ENCODE measurements at regions not wholly inside any gene's neighbourhood (a gene's known extent, or its start where the extent isn't known, plus 50 kb on each side); places are given as distances from the start of the nearest gene placed in this dataset.

- no peak overlapping the region for H3K4me3 ChIP-seq
- no peaks in the 10 kb centered on the region for H3K4me1 ChIP-seq
- no peak overlapping the region for H3K27ac ChIP-seq
- H3K36me3 ChIP-seq = no peaks in the 10 kb centered on the region
- H3K9ac ChIP-seq (ENCODE audit: low read depth in 2 of 2, low read length in 2 of 2) = no peak overlapping the region
- no peak for TF ChIP-seq CTCF (IDR thresholded peaks at IDR 0.05)
- no peaks in the 10 kb centered on the region for H3K27me3 ChIP-seq
- DNase-seq = no peak
- intact Hi-C loops (cut with DNase I) = no loop called here
- H3K9me3 ChIP-seq = no peaks in the 10 kb centered on the region
Measured at GRCh38 chr1:222223010-222223409, 324.9 kb downstream of the HHIPL2 start.

- no peak for TF ChIP-seq CTCF (IDR thresholded peaks at IDR 0.05)
- intact Hi-C loops (cut with DNase I) = no loop called here
- Histone ChIP-seq H3K4me3 (no peak overlapping the region), H3K27me3 (no peaks in the 10 kb centered on the region), H3K9me3 (no peaks in the 10 kb centered on the region), H3K36me3 (no peaks in the 10 kb centered on the region), H3K27ac (no peak overlapping the region), H3K9ac (ENCODE audit: low read depth in 2 of 2, low read length in 2 of 2) (no peak overlapping the region), H3K4me1 (no peaks in the 10 kb centered on the region)
- DNase-seq = no peak
Measured at GRCh38 chr1:222216255-222216754, 331.6 kb downstream of the HHIPL2 start.

- Histone ChIP-seq H3K9ac (ENCODE audit: low read depth in 2 of 2, low read length in 2 of 2) (no peak overlapping the region), H3K36me3 (no peaks in the 10 kb centered on the region), H3K27me3 (no peaks in the 10 kb centered on the region), H3K4me3 (no peak overlapping the region), H3K9me3 (no peaks in the 10 kb centered on the region), H3K4me1 (no peaks in the 10 kb centered on the region), H3K27ac (no peak overlapping the region)
- intact Hi-C loops (cut with DNase I) = no loop called here
- no peak for DNase-seq
- TF ChIP-seq CTCF (IDR thresholded peaks at IDR 0.05) = no peak
Measured at GRCh38 chr1:222210776-222211175, 337.1 kb downstream of the HHIPL2 start.

- no peaks in the 10 kb centered on the region for H3K36me3 ChIP-seq
- no peak for TF ChIP-seq CTCF (IDR thresholded peaks at IDR 0.05)
- H3K9ac ChIP-seq (ENCODE audit: low read depth in 2 of 2, low read length in 2 of 2) = no peak overlapping the region
- no peak overlapping the region for H3K4me3 ChIP-seq
- DNase-seq = no peak
- H3K4me1 ChIP-seq = no peaks in the 10 kb centered on the region
- no peaks in the 10 kb centered on the region for H3K27me3 ChIP-seq
- H3K9me3 ChIP-seq = no peaks in the 10 kb centered on the region
- no peak overlapping the region for H3K27ac ChIP-seq
- intact Hi-C loops (cut with DNase I) = no loop called here
Measured at GRCh38 chr1:222204475-222204874, 343.4 kb downstream of the HHIPL2 start.

- intact Hi-C loops (cut with DNase I) = no loop called here
Measured at GRCh38 chr1:222202831-222203230, 345.1 kb downstream of the HHIPL2 start.

More at GRCh38 chr1:222202831-222203230, 345.1 kb downstream of the HHIPL2 start:
- no peaks in the 10 kb centered on the region for H3K4me1 ChIP-seq
- no peak overlapping the region for H3K4me3 ChIP-seq
- no peaks in the 10 kb centered on the region for H3K36me3 ChIP-seq
- no peaks in the 10 kb centered on the region for H3K27me3 ChIP-seq
- no peaks in the 10 kb centered on the region for H3K9me3 ChIP-seq
- DNase-seq = no peak
- no peak for TF ChIP-seq CTCF (IDR thresholded peaks at IDR 0.05)
- no peak overlapping the region for H3K9ac ChIP-seq (ENCODE audit: low read depth in 2 of 2, low read length in 2 of 2)
- no peak overlapping the region for H3K27ac ChIP-seq
